SK-N-DZ (cell line): ENCODE measurements at regions not wholly inside any gene's neighbourhood (a gene's known extent, or its start where the extent isn't known, plus 50 kb on each side); places are given as distances from the start of the nearest gene placed in this dataset.
"Not testable (repeated sequence)": the region's sequence is repeated elsewhere in the genome, so short reads cannot be mapped to it uniquely, and the experiment has no call there.

Source experiments
- DNase-seq: peaks from one replicate; pipeline ENCODE4 v3.0.0-alpha.2; 2015; ENCODE audit warnings: low spot score

DNA sequence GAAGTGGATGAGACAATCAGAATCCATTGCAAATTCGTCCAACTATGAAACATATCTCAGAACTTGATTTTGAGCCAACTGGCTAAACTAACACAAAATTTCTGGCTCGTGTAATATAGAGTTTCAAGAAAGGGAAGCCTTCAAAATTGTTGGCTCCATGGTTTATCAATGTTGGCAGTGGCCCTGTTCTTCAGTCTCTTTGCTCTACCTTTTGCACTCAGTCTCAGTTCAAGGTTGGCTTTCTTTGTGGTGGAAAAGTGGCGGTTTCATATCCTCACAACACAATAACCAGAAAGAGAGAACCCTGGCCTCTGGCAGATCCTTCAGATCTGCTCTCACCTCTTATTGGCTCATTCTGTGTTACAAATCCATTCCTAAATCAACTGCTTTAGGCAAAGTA lies 473.8 kb upstream of the API5 start:
- no peak for DNase-seq

DNA sequence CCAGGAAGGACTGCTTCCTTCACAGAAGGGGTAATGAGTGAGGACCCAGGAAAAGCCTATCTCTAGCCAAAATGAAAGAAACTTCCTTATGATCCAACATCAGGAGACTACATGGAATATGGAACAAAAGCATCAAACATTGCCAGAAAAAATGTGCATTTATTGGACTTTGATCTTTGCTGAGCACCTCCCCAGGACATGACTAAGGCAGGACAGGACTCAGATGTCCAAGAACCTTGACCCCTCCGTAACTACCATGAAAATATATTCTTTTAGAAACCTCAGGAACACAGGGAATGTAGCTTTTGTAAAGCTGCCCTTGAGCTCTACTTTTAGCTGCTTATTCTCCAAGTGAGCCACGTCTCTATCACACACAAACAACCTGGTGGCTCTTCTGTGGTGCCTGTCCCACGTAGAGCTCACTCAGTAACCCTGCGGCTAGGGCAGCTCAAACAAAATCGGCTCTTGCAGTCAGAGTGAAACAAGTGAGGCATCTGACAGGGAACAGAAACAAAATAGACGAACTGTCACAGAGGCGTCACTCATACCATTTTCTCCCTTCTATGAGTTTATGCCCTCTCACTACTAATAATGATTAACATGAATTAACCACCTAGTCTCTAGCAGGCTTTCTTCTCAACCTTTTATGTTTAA lies 471.5 kb upstream of the API5 start:
- no peak for DNase-seq

DNA sequence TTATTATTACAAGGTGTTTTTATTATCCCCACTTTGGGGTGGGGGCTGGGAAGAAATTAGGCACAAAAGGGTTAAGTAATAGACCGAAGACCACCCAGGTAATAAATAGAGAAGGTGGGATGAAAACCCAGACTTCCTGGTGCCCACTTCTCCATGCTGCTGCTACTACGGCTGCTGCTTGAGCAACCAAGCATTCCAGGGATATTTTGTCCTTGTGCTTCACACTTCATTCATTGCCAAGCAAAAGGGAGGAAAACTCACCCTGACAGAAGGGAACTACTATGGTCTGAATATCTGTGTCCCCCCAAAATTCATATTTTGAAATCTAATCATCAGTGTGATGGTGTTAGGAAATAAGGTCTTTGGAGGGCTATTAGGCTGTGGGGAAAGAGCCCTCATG lies 470.9 kb upstream of the API5 start:
- no peak for DNase-seq

DNA sequence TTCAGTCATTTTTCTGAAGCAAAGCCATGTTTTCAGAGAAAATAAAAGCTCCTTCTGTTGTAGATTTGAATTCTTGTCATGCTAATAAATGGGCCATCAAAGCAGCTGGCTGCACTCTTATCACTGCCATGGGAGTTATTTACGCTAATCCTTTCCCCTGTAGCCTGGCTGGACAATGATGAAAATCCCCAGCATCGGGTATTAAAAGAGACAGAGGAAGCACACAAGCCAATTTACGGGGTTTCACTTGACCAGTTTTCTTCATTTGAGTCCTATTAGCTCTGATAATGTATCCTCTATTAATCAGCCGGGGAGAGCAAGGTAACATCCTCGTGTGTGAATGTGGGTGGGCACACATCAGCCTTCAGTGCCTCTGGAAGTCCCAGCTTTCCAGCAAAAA lies 470.2 kb upstream of the API5 start:
- DNase-seq: no peak

DNA sequence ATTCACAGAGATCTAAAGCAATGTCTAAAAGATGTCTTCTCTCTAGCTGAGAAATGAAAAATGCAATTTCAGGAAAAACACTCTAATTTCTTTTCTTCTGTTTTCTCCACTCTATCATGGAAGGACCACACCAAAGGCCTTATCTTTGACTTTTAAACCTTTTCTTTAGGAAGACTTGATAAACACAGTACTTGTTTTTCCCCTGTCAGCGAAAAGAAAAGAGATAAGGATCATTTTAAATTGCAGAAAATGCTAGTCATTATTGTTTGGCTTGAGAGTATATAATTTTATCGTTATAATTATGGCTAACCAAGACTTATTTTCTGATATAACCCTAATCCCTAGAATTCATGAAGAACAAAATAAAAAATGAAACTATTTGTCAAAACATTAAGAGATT lies 462.4 kb upstream of the API5 start:
- no peak for DNase-seq

DNA sequence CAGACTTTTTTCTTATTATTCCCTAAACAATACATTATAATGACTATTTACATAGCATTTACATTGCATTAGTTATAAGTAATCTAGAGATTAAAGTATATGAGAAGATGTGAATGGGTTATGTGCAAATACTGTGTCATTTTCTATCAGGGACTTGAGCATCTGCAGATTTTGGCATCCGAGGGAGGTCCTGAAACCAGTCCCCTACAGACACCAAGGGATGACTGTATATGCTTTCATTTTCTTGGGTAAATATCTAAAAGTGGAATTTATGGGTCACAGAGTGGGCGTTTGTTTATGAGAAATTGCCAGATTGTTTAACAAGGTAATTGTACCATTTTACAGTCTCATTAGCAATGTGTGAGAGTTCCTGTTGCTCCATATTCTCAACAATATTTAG lies 454.5 kb upstream of the API5 start:
- DNase-seq: no peak

DNA sequence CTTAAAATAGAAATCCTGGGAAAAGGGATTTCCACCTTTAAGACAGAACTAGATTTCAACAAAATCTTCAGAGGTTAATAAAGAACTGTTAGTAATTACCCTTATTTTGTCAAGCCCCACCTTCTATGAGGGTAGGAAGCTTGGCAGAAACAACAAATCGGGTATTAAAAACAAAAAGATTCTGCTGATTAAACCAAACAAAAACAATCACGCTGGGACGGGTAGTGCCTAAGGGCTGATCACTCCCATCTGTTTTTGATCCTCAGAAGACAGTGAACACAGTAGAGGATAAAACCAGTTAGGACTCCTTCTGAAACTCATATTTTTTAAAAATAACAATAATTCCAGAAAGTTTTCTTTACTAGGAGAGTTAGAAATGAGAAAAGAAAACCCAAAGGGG lies 441.3 kb upstream of the API5 start:
- DNase-seq: no peak

DNA sequence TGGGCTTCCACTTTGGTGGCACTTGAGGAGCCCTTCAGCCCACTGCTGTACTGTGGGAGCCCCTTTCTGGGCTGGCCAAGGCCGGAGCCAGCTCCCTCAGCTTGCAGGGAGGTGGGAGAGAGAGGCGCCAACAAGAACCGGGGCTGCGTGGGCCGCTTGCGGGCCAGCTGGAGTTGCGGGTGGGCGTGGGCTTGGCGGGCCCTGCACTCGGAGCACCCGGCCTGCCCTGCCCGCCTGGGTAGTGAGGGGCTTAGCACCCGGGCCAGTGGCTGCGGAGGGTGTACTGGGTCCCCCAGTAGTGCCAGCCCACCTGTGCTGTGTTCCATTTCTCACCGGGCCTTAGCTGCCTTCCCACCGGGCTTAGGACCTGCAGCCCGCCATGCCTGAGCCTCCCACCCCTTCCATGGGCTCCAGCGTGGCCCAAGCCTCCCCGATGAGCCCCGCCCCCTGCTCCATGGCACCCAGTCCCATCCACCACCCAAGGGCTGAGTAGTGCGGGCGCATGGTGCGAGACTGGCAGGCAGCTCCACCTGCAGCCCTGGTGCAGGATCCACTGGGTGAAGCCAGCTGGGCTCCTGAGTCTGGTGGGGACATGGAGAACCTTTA lies 437.9 kb upstream of the API5 start:
- DNase-seq: not testable (repeated sequence)

DNA sequence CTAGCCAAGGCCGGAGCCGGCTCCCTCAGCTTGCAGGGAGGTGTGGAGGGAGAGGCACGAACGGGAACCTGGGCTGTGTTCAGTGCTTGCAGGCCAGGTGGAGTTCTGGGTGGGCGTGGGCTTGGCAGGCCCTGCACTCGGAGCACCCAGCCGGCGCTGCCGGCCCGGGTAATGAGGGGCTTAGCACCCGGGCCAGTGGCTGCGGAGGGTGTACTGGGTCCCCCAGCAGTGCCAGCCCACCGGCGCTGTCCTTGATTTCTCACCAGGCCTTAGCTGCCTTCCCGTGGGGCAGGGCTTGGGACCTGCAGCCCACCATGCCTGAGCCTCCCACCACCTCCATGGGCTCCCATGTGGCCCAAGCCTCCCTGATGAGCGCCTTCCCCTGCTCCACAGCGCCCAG lies 430.5 kb upstream of the API5 start:
- DNase-seq: not testable (repeated sequence)

DNA sequence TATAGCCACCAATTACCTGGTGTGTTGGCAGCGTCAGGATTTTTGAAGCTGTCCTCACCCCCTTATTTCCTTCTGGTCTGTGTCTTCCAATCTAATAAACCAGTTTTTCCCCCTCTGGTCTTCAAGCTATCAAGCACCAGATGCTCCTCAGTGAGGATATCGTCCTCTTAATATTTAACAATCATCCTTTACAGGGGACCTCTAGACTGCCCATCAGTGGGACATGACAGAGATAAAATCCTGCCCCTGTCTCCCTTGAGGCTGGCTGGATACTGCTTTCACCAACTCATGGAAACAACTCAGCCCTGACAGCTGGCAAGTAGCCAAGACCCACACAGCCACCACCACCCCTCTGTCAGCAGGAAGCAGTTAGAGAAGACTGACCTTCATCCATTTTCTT lies 421.0 kb upstream of the API5 start:
- peak; percentile 97 for DNase-seq

DNA sequence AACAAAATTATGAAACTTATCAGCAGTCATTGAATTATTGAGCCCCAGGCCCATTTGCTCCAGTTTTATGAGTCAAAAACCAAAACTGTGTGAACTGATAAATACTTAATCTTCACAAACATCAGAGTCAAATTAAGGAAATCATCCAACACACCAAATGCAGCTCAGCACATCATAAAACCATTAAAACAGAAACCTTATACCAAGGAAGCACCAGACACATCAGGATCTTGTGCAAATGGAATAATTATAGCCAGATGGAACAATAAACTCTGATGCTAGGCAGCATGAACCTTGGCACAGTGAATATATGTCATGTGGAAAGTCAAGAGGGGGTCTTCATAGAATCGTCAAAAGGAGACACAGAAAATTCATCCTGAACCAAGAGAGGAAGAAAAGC lies 410.7 kb upstream of the API5 start:
- DNase-seq: peak; percentile 37

DNA sequence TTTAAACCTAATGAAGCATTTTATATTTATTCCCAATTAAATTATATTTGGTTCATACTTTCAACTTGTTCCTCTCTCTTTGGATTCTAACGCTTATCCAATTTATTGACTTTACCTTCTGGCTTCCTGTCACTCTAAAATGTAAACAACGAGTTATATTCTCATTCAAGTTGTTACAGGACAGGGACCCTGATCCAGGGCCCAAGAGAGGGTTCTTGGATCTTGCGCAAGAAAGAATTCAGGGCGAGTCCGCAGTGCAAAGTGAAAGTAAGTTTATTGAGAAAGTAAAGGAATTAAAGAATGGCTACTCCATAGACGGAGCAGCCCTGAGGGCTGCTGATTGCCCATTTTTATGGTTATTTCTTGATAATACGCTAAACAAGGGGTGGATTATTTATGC lies 405.6 kb upstream of the API5 start:
- no peak for DNase-seq

DNA sequence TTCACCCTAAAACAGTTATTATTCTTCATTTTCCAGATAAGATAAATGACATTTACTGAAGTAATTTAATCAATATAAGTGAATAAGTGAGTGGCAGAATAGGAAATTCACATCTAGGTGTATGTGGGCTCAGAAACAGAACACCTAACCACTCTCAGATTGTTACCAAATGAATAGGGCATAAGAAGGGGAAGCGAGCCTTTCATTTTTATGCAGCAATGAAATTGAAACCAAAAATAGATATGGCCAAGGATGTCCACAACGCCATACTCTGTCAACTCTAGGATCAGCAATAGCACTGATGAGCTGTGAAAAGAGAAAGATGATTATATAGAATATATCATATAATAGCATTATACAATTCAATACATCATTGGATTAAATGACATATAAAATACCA lies 398.1 kb upstream of the API5 start:
- no peak for DNase-seq

DNA sequence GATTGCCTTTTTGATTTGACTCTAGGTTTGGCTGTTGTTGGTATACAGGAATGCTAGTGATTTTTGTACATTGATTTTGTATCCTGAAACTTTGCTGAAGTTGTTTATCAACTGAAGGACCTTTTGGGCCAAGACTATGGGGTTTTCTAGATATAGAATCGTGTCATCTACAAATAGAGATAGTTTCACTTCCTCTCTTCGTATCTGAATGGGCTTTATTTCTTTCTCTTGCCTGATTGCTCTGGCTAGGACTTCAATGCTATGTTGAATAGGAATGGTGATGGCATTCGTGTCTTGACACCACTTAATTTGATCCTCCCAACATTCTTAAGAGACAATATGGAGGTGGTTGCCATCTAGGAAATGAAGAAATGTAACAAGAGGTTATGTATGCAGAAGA lies 388.1 kb upstream of the API5 start:
- DNase-seq: no peak

DNA sequence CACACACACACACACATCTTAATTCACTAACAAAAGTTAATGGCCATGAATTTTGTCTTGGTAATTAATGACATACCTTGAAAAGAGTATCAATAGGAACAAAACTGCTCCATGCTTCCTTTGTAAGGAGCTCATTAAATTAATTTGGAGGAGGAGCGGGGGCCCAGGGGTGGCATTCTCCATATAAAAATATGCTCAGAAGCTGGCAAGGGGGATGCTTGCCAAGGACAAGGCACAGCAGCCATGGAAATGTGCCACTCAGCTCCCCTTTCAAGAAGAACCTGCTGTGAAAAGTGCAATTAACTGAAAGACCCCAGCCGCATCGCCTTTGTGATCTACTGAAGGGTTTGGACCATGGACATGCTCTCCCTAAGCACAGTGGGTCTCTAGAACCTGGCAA lies 385.9 kb upstream of the API5 start:
- DNase-seq: no peak

DNA sequence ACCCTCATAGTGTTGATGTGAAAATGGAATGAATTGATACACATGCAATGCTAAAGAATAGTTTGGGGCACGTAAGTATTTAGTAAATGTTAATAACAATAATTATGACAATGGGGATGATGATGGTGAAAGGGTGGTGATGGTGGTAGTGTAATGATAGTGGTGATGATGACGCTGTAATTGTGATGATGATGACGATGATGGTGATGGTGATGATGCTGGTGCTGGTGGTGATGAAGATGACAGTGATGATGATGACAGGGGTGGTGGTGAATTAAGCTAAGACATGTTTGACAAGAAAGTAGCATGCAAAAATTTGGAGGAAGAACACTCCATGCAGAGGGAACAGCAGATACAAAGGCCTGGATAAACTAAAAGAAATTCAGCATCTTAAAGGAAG lies 364.4 kb upstream of the API5 start:
- no peak for DNase-seq

DNA sequence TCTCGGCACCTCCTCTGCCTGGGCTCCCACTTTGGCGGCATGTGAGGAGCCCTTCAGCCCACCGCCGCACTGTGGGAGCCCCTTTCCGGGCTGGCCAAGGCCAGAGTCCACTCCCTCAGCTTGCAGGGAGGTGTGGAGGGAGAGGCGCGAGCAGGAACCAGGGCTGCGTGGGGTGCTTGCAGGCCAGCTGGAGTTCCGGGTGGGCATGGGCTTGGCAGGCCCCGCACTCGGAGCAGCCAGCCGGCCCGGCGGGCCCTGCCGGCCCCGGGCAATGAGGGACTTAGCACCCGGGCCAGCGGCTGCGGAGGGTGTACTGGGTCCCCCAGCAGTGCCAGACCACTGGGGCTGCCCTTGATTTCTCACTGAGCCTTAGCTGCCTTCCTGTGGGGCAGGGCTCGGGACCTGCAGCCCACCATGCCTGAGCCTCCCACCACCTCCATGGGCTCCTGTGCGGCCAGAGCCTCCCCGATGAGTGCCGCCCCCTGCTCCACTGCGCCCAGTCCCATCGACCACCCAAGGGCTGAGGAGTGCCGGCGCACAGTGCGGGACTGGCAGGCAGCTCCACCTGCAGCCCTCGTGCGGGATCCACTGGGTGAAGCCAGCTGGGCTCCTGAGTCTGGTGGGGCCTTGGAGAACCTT lies 361.9 kb upstream of the API5 start:
- not testable (repeated sequence) for DNase-seq

DNA sequence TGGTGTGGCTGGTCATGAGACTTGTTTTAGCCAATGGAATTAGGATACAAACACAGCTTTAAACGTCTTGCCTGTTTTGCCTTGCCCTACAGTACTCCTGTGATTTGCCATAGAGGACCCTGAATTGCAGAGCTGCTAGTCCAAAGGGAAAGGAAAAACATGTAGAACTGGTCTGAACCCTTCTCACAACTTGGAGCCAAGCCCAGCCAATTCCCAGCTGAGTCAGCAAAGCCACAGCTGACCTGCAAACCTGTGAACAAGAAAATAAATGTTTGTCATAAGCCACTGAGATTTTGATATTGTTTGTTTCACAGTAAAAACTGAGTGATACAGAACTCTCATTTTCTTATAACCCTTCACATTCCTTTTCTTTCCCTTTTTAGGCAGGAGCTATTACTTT lies 360.5 kb upstream of the API5 start:
- DNase-seq: no peak

DNA sequence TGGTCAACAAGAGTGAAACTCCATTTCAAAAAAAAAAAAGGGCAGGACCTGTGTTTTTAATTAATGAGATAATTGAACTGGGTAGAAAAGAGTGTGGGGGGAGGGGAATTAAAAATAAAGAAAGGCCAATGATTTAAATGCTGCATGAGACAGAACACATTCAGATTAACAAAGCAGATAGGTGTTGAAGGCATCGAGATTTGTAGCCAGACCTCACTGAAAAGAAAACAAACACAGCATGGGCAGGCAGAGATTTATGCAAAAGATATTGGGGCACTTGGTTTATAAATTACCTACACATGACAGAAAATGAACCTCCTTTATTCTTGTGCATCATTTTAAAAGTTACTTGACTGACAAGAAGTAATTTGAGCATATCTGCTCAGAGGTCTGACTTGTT lies 354.0 kb upstream of the API5 start:
- DNase-seq: peak; percentile 73

DNA sequence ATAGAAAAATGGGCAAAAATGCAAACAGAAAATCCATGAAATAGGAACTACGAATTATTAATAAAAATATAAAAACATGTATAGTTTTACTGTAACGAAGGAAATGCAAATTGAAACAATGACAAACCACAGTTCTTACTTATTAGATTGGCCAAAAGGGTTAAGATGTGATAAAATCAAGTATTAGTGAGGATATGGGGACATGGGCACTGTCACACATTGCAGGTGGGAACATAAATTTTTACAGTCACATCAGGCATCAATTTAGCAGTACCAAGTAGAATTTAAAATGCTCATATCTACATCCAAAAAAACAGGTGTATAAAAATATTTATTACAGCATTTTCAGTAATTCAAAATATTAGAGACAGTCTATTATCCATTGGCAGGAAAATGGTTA lies 353.2 kb upstream of the API5 start:
- peak; percentile 75 for DNase-seq

DNA sequence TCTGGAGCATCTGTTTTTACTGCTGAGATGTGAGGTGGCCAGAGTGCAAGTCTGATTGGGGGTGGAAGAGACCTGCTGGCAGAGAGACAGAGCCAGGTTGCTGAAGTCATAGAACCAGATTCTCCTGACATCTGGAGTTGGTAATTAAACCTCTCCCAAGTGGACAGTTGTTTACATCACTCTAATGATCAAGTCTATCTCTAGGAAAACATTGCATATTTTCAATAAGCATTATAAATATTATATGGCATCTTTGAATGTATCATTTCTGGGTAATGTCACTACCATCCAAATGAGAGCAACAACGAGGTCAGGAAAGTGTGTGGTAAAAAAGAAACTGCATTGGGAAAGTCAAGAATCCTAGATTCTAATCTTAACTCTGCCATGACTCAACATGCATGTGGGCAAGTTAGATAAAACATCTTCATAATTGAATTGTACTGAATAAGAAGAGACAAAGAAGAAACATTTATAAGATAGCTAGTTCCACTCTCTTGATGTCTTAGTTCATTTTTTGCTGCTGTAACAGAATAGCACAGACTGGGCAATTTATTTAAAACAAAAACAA lies 351.2 kb upstream of the API5 start:
- peak; percentile 92 for DNase-seq

DNA sequence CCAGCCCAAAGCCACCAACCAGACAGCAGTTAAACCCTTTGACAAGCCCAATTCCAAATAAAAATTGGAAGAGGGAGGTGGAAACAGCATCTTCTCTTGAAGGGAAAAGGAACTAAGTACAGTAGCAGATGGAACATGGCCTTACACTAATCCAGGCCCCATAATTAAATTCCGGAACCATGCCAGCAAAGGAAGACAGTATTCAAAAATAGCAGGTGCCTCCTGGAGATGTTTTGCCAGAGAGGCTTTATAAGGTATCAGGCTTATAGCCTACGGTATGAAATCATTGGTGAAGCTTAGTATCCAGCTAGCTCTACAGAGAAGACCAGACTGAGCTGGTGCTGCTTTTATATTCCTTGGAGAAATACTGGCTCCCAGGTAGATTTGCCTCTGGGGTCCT lies 344.1 kb upstream of the API5 start:
- DNase-seq: peak; percentile 47

DNA sequence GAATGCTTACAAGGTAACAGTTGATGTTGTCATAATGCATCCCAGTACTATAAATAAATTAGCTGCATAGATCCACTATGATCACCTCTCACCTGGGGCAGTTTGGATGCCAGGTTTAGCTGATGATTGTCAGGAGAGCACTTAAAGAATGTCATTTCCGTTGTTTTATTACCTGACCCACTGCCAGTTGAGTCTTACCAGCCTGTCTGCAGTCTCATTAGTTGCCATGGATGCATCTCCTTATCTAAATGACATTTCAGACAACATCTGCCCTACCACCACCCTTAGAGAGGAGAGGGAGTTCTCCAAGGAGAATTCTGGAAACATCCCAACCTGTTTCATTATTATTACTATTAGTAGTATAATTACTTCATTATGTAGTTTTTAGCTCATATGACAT lies 339.1 kb upstream of the API5 start:
- DNase-seq: no peak
